PFSK-1 (cell line): ENCODE measurements at regions not wholly inside any gene's neighbourhood (a gene's known extent, or its start where the extent isn't known, plus 50 kb on each side); places are given as distances from the start of the nearest gene placed in this dataset.

Experiments
- POLR2AphosphoS5 ChIP-seq: IDR thresholded peaks from 2 replicates; pipeline ENCODE4 v1.6.1; 2012; ENCODE audit warnings: low read depth, mild to moderate bottlenecking, control low read depth, low read length, moderate library complexity
- TAF1 ChIP-seq: IDR thresholded peaks from 2 replicates; pipeline ENCODE4 v1.6.1; 2012; ENCODE audit warnings: low read length, control low read depth, borderline replicate concordance; ENCODE audit not compliant: insufficient read depth

DNA sequence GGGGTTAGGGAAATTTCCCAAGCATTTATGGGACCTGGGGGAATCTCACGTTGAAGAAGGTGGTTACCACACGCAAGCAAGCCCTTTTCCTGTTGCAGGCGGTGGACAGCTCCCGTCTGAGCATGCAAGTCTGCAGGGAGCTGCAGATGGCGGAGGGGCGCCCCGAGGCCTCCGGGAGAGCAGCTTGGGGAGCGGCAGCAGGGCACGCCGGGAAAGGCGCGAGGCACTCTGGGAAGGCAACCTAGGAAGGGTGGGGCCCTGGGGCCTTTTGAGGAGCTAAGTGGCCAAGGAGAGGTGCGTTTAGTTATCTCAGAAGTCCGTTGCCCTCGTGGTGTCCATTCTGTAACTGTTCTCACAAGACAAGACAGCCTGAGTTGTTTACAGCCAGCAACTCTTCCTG lies 57.0 kb upstream of the SLC25A4 start:
- TF ChIP-seq TAF1 (no peak), POLR2AphosphoS5 (no peak)
